Occipital lobe (tissue), 1 donor: ENCODE measurements at regions not wholly inside any gene's neighbourhood (a gene's known extent, or its start where the extent isn't known, plus 50 kb on each side); places are given as distances from the start of the nearest gene placed in this dataset.

Experiments
- DNase-seq: peaks from one replicate; lab custom pipeline; 2025; lab: John Stamatoyannopoulos, UW

DNA sequence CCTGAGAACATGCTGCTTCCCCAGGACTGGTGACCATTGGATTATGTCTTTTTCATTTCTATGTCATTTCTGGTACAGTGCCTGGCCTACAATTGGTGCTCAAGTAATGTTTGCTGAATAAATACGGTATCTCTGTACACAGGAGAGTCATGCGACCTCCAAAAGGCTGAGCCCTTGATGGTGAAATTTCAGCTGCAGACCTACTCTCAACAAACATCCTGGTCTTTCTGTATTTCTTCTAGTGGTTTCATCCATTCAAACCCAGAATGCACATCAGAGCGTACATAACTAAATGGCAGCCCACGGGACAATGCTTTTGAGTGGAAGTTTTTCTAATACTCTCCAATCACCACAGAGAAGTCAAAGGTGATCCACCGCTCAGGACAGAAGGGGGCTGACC lies 62.6 kb upstream of the RPS23 start:
- no peak for DNase-seq

GRCh38 chr5:82339792-82340191 lies 61.6 kb upstream of the RPS23 start:
- no peak for DNase-seq

DNA sequence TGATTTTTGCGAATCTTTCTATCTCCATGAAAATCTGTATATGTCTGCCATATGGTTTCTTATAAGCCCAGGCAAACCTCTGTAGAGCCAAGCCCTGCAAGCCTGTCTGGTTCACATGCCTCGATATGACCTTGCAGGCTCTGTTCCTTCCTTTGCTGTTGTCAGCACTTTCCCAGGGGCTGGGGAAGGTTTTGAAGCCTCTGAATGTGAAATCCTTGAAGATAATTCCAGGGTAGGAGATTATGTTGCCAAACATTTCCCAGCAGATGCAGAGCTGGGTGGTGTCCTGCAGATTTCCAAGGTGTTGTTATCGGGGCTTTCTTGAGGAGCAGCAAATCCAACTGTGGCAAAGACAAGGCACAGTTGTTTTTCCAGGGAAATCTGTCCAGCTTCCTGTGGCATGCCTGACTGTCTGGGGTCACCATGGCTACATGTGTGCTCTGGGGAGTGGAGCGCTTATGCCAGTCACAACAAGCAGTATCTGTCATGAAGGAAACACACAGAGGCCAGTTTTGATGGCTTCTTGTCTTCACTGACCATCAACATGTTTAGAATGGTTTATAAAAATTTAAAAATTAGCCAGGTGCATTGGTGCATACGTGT lies 60.7 kb upstream of the RPS23 start:
- DNase-seq, result no peak

DNA sequence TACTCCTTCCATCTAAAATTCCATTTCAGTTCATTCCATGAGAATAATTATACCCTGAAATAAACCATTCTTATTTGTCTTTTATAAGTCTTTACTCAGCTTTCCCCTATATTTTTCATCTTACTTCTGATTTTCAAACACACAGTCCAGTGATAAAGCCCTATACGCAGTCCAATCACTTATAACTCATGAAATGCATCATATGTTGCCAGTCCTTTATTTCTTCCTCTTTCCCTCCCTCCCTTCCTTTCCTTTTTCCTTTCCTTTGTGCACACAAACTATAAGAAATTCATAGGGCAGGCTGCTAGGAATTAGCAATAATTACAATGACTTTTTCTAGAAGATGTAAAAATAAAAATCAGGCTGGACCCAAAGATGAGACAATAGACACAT lies 58.8 kb upstream of the RPS23 start:
- no peak for DNase-seq

- DNase-seq, result no peak
Measured at GRCh38 chr5:82336226-82336958, 58.2 kb upstream of the RPS23 start.

GRCh38 chr5:82335806-82336205 lies 57.7 kb upstream of the RPS23 start:
- DNase-seq, result no peak

- no peak for DNase-seq
Measured at GRCh38 chr5:82334856-82335255, 56.7 kb upstream of the RPS23 start.

DNA sequence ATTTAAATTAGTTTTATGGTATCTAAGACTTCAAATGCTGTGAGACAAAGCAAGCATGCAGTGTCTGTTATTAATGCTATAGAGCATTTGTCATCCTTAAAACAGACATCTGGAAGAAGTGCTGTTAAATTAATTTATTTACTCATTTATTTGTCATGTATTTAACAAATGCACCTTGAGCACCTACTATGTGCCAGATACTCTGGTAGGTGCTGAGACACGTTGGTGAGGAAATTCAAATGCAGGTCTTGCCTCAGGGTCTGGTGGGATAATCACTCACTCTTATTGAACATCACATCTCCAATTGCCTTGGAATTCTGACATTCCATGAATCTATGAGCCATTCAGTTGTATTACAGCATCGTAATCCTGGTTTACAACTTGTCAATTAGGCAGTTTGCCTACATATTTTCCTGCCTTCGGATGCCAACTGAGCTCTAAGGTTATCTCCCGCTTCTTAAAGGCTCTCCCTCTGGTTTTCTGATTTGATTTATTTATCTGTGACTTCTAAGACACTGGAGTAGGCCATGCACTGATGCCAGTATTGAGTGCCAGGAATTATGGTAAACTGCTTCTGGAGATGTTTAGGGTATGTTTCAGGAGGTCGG lies 56.0 kb upstream of the RPS23 start:
- DNase-seq, result no peak

GRCh38 chr5:82332886-82333615 lies 54.9 kb upstream of the RPS23 start:
- no peak for DNase-seq

GRCh38 chr5:82332064-82332855 lies 54.1 kb upstream of the RPS23 start:
- DNase-seq, result no peak

DNA sequence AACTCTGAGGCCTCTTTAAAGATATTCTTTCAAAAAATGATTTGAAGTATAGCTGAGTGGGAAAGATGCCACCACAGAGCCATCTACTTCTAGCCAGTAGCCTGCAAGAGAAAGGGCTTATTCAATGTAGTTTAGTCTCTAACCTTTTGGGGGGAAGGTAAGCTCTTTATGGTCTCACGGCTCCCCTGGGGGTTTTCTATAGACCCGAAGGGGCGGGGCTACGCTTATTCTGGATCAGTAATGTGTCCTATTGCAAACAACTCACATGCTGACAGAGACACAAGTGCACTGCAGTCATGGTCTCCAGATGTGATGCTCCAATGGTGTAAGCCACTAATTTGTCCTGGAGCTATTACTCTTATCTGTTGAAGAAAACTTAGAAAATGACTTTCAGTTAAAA lies 53.4 kb upstream of the RPS23 start:
- DNase-seq, result no peak

DNA sequence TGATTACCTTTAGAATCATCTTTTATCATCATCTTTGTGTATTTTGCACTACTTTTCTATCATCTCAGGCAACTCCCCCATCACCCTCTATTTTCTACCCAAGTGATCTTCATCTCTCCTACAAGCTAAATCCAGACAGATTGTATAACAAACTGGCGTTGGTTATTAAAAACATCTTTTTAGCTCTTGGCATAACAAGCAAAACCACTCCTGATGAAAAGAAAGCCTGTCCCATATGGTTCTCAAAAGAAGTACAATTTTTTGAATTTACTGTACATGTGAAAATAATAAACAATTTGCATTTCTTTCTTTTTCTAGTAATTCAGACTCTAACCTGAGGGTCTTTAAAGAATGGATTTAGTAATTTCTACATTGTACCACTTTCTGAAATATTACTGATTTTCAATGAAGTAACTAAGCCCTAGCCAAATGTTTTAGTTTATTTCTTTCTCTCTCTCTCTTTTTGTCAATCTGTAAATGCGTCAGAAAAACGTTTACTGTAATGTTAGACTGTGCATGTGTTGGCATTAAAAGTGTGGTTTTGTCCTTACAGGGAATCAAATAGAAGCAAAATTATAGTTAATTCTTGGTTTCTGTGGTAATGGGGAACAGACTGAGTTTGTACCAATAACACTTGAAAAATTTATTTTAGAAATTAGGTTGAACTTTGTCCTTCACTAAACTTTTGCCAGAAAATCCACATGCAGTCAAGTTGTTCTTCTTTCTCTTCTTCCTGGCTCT lies 52.5 kb upstream of the RPS23 start:
- no peak for DNase-seq

GRCh38 chr5:82329393-82329792 lies 51.2 kb upstream of the RPS23 start:
- no peak for DNase-seq
